SK-N-MC (cell line): ENCODE measurements at regions not wholly inside any gene's neighbourhood (a gene's known extent, or its start where the extent isn't known, plus 50 kb on each side); places are given as distances from the start of the nearest gene placed in this dataset.

ENCODE experiments used
- DNase-seq: peaks from one replicate; pipeline ENCODE4 v3.0.0-alpha.2; 2011; ENCODE audit warnings: low read depth, low spot score
- H3K27ac ChIP-seq: fragments of 200-600 bp; sonication (generic); 2 replicates; pipeline ENCODE4 v1.5.1; 2016; ENCODE audit warnings: mixed run types
- H3K36me3 ChIP-seq: fragments of 200-600 bp; sonication (generic); 2 replicates; pipeline ENCODE4 v1.6.1; 2017; ENCODE audit warnings: antibody characterized with exemption, low read length, mixed read lengths; ENCODE audit not compliant: insufficient read depth
- H3K4me3 ChIP-seq: fragments of 200-600 bp; sonication (generic); 2 replicates; pipeline ENCODE4 v1.5.1; 2016
- H3K9ac ChIP-seq: fragments of 200-600 bp; sonication (generic); 2 replicates; pipeline ENCODE4 v1.8.0; 2017; ENCODE audit warnings: mixed run types, mixed read lengths; ENCODE audit not compliant: insufficient read length
- H3K9me3 ChIP-seq: fragments of 200-600 bp; sonication (generic); 2 replicates; pipeline ENCODE4 v1.6.1; 2017; ENCODE audit warnings: low read depth, mild to moderate bottlenecking, antibody characterized with exemption, low read length, moderate library complexity, mixed read lengths
- EZH2 ChIP-seq: fragments of 200-600 bp; sonication (generic); IDR thresholded peaks from one replicate; pipeline ENCODE4 v1.6.1; 2017; ENCODE audit warnings: antibody characterized with exemption
- FOXP2 ChIP-seq: optimal IDR thresholded peaks from 2 replicates; pipeline ENCODE3; 2011; ENCODE audit warnings: mild to moderate bottlenecking, moderate library complexity; ENCODE audit not compliant: insufficient read depth; ENCODE audit errors: extremely low read length, control extremely low read depth
- POLR2AphosphoS5 ChIP-seq: IDR thresholded peaks from 2 replicates; pipeline ENCODE4 v1.6.1; 2012; ENCODE audit warnings: mild to moderate bottlenecking, low read depth, low read length, borderline replicate concordance

DNA sequence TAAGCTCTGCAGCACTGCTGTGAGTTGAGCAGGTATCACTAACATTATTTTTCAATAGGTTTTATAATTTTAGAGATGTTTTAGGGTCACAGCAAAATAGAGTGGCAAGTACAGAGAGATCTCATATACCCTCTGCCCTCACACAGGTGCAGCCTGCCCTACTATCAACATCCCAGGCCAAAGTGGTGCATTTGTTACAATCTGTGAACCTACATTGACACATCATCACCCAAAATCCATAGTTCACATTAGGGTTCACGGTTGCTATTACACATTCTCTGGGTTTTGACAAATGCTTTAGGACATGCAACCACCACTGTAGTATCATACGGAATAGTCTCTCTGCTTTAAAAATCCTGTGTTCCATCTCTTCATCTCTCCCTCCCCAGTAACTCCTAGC, 173.1 kb downstream of the DHX15 start:
- Histone ChIP-seq H3K9ac (no peak overlapping the region), H3K4me3 (no peak overlapping the region), H3K27ac (no peak overlapping the region), H3K36me3 (no peaks in the 10 kb centered on the region), H3K9me3 (no peaks in the 10 kb centered on the region)
- DNase-seq, result no peak
- TF ChIP-seq POLR2AphosphoS5 (no peak), FOXP2 (no peak)

DNA sequence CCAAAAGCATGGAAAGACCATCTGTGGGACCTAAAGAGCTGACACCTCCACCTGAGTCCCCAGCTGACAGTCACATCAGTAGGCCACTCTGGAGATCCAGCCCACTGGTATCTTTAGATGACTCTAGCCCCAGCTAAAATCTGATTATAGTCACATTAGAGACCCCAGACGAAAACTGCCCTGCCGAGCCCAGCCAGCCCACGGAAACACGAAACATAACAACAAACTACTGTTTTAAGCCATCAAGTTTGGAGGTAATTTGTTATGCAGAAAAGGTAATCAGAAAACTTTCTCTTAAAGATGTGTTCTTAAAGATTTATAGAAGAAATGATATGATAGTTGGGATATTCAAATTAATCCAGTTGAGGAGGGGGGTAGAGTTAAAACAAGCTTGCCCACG, 175.7 kb downstream of the DHX15 start:
- TF ChIP-seq POLR2AphosphoS5 (no peak), EZH2 (no peak), FOXP2 (no peak)
- DNase-seq, result no peak
- H3K9me3 ChIP-seq, result no peaks in the 10 kb centered on the region
- no peak overlapping the region for H3K27ac ChIP-seq
- H3K9ac ChIP-seq, result no peak overlapping the region
- H3K4me3 ChIP-seq, result no peak overlapping the region
- H3K36me3 ChIP-seq, result no peaks in the 10 kb centered on the region

DNA sequence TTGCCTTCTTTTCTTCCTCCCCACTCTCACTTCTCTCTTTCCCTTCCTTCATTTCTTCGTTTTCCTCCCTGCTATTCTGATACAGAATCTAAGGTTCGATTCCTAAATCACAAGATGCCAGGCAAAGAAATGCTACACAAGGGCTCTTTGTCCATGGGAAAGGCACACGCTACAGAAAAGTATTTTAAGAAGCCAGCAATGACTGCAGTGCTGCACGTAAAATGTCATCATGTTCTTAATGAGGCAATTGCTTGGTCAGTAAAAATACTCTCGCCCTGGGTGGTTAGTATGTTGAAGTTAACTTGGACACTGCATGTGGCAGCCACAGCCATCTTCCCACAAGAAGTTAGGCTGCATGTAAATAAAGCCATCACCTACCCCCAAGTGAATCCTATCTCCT, 178.4 kb downstream of the DHX15 start:
- H3K9ac ChIP-seq, result no peak overlapping the region
- H3K4me3 ChIP-seq, result no peak overlapping the region
- H3K27ac ChIP-seq, result no peak overlapping the region
- H3K9me3 ChIP-seq, result no peaks in the 10 kb centered on the region
- no peak for TF ChIP-seq FOXP2
- no peak for TF ChIP-seq POLR2AphosphoS5
- no peak for TF ChIP-seq EZH2
- no peak for DNase-seq
- no peaks in the 10 kb centered on the region for H3K36me3 ChIP-seq

- H3K36me3 ChIP-seq, result no peaks in the 10 kb centered on the region
- no peaks in the 10 kb centered on the region for H3K9me3 ChIP-seq
- DNase-seq, result no peak
- no peak overlapping the region for H3K9ac ChIP-seq
- H3K4me3 ChIP-seq, result no peak overlapping the region
- no peak overlapping the region for H3K27ac ChIP-seq
- no peak for TF ChIP-seq EZH2
- TF ChIP-seq FOXP2, result no peak
- no peak for TF ChIP-seq POLR2AphosphoS5
Observed at GRCh38 chr4:24405341-24405740, 179.0 kb downstream of the DHX15 start.

GRCh38 chr4:24404281-24404680, 180.1 kb downstream of the DHX15 start:
- H3K36me3 ChIP-seq, result no peaks in the 10 kb centered on the region
- H3K27ac ChIP-seq, result no peak overlapping the region
- TF ChIP-seq EZH2, result no peak
- TF ChIP-seq FOXP2, result no peak
- no peak for TF ChIP-seq POLR2AphosphoS5
- no peaks in the 10 kb centered on the region for H3K9me3 ChIP-seq
- no peak overlapping the region for H3K4me3 ChIP-seq
- no peak overlapping the region for H3K9ac ChIP-seq
- DNase-seq, result no peak

DNA sequence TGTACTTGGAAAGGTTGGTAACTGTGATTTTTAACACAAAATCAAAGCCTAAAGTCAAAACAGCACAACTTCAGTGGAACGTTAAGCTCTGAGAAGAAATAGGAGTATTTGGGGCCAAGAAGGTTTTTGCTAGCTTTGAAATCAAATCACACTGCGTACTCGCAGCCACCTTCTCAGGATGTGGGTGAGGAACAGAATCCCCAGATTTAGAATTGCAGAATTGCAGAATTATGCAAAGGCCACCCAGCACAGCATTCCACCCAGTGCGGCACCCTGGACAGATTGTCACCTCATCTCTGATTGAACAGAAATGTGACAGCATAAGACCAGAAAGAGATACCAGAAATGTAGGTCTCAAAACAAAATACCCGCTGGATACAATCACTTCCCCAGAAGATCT, 181.1 kb downstream of the DHX15 start:
- H3K27ac ChIP-seq, result no peak overlapping the region
- no peaks in the 10 kb centered on the region for H3K9me3 ChIP-seq
- H3K36me3 ChIP-seq, result no peaks in the 10 kb centered on the region
- TF ChIP-seq POLR2AphosphoS5 (no peak), FOXP2 (no peak), EZH2 (no peak)
- no peak overlapping the region for H3K4me3 ChIP-seq
- no peak overlapping the region for H3K9ac ChIP-seq
- no peak for DNase-seq

GRCh38 chr4:24400537-24400936, 183.8 kb downstream of the DHX15 start:
- no peaks in the 10 kb centered on the region for H3K36me3 ChIP-seq
- DNase-seq, result no peak
- no peak overlapping the region for H3K4me3 ChIP-seq
- TF ChIP-seq FOXP2, result no peak
- TF ChIP-seq POLR2AphosphoS5, result no peak
- TF ChIP-seq EZH2, result no peak
- H3K9me3 ChIP-seq, result no peaks in the 10 kb centered on the region
- H3K9ac ChIP-seq, result no peak overlapping the region
- H3K27ac ChIP-seq, result no peak overlapping the region

DNA sequence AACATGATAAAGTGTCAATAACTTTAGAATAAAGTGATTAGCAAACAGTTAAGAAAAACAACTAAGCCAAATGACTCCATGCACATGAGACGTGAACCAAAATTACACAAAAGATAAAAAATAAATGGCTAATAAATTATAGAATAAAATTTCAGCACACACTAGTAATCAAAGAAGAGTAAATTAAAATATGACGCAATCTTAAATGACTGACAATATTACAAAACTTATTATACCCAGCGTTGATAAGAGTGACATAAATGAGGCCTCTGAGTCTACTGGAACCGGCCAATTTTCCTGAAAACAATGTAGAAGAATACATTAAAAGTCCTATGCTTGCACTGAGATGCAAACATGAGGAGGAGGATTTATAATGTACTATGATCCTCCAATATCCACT, 187.4 kb downstream of the DHX15 start:
- H3K4me3 ChIP-seq, result no peak overlapping the region
- H3K36me3 ChIP-seq, result no peaks in the 10 kb centered on the region
- no peak for TF ChIP-seq EZH2
- H3K27ac ChIP-seq, result no peak overlapping the region
- DNase-seq, result no peak
- no peak overlapping the region for H3K9ac ChIP-seq
- H3K9me3 ChIP-seq, result no peaks in the 10 kb centered on the region

DNA sequence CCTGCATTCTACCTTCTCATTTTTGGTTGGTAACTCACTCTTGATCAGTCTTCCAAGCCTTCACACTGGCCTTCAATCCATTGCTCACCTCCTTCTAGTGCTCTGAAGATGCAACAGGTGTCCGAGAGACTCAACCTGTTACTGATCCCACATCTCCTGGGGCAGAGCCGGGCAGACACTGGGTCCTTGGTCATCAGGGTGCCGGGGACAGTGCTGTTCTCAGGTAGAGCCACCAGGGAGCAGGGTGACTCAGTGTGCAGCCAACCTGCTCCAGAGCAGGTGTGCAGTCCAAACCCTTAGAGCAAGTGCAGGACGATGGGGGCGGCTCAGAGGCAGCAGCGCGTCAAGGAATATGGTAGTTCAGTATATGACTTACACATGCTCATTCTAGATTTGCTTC, 188.4 kb downstream of the DHX15 start:
- Histone ChIP-seq H3K9me3 (no peaks in the 10 kb centered on the region), H3K9ac (no peak overlapping the region), H3K4me3 (no peak overlapping the region), H3K27ac (no peak overlapping the region), H3K36me3 (no peaks in the 10 kb centered on the region)
- TF ChIP-seq FOXP2 (no peak), EZH2 (no peak), POLR2AphosphoS5 (no peak)
- no peak for DNase-seq
